HepG2 (cell line): ENCODE measurements at regions not wholly inside any gene's neighbourhood (a gene's known extent, or its start where the extent isn't known, plus 50 kb on each side); places are given as distances from the start of the nearest gene placed in this dataset.
A peak's percentile ranks its signal among the peaks of the same experiment; 100 is the strongest.

Source experiments
- ATAC-seq: fragments of 200-7000 bp; cut with Tn5 transposase; 3 replicates; pipeline ENCODE4 v1.9.1; 2020; ENCODE audit warnings: mild to moderate bottlenecking, moderate library complexity
- BruUV-seq: library from RNA; stranded (reverse); fragments of 400-500 nt; replicated peaks from 2 replicates; lab custom pipeline; 2021; lab: Mats Ljungman, UMichigan
- CTCF ChIA-PET: fragments of 300-600 bp; formaldehyde crosslinking; extraction: SDS; loops from one replicate; lab custom pipeline; 2021; ENCODE audit warnings: low total read pairs, inconsistent platforms, low intra/inter-chr PET ratio; lab: Yijun Ruan, JAX
- POLR2A ChIA-PET: fragments of 350-600 bp; sonication (Branson Sonifier 250); formaldehyde crosslinking; loops from one replicate; lab custom pipeline; 2020; ENCODE audit warnings: antibody characterized with exemption, inconsistent platforms; lab: Yijun Ruan, JAX
- DNase-seq: peaks from one replicate; pipeline ENCODE4 v3.0.0-alpha.2; 2015; ENCODE audit warnings: low spot score
- FAIRE-seq: peaks from 3 replicates; lab custom pipeline; 2011; peaks lifted over from hg19 to GRCh38; lab: Jason Lieb, UNC
- H2AFZ ChIP-seq: one replicate; pipeline ENCODE4 v1.6.1; 2011; ENCODE audit warnings: low read length, inconsistent platforms
- H3K27ac ChIP-seq: fragments of 300-600 bp; 3 replicates; pipeline ENCODE4 v1.8.0; 2011; ENCODE audit warnings: mixed run types, mild to moderate bottlenecking, mixed read lengths, low read length, inconsistent platforms; ENCODE audit not compliant: insufficient read depth; ENCODE audit errors: extremely low read length
- H3K27me3 ChIP-seq, 2 experiments: fragments of 200-600 bp in 1 of 2; 2 replicates in 1 of 2; 3 replicates in 1 of 2; pipeline versions ENCODE4 v1.6.0 to v1.8.0; 2011; ENCODE audit warnings: low read length in 2 of 2, mild to moderate bottlenecking in 2 of 2, moderate library complexity in 2 of 2, inconsistent platforms in 1 of 2; ENCODE audit not compliant: insufficient read depth in 2 of 2, control insufficient read depth in 1 of 2
- H3K36me3 ChIP-seq, 2 experiments: fragments of 200-600 bp in 1 of 2; replicated peaks in 1 of 2; 2 replicates in 1 of 2; 3 replicates in 1 of 2; pipeline versions ENCODE4 v1.5.1 to v1.8.0; 2011; ENCODE audit warnings: low read length in 2 of 2, inconsistent platforms in 1 of 2; ENCODE audit not compliant: insufficient read depth in 2 of 2, control insufficient read depth in 1 of 2
- H3K4me1 ChIP-seq: 2 replicates; pipeline ENCODE4 v1.5.1; 2012; ENCODE audit warnings: low read length, inconsistent platforms; ENCODE audit not compliant: insufficient read depth
- H3K4me2 ChIP-seq: 2 replicates; pipeline ENCODE4 v1.6.0; 2011; ENCODE audit warnings: low read depth, low read length, inconsistent platforms
- H3K4me3 ChIP-seq, 3 experiments: fragments of 200-600 bp in 1 of 3; sonication (generic), shearing (Covaris generic) in 1 of 3; replicated peaks in 1 of 3; 2 replicates each; pipeline ENCODE4 v1.5.1; 2011 to 2016; ENCODE audit warnings: low read length in 3 of 3, inconsistent platforms in 2 of 3, low read depth in 2 of 3, mild to moderate bottlenecking in 2 of 3, control low read depth in 1 of 3, mixed read lengths in 1 of 3; ENCODE audit not compliant: insufficient read depth in 1 of 3
- H3K79me2 ChIP-seq: one replicate; pipeline ENCODE4 v1.6.1; 2011; ENCODE audit warnings: low read length, inconsistent platforms; ENCODE audit not compliant: insufficient read depth
- H3K9ac ChIP-seq: 2 replicates; pipeline ENCODE4 v1.6.0; 2011; ENCODE audit warnings: mild to moderate bottlenecking, low read depth, low read length, inconsistent platforms; ENCODE audit not compliant: insufficient read depth
- H3K9me3 ChIP-seq: 2 replicates; pipeline ENCODE4 v1.5.1; 2012; ENCODE audit warnings: mild to moderate bottlenecking, low read length
- H4K20me1 ChIP-seq: 2 replicates; pipeline ENCODE4 v1.6.0; 2011; ENCODE audit warnings: inconsistent platforms, mild to moderate bottlenecking, low read length, moderate library complexity; ENCODE audit not compliant: insufficient read depth
- CEBPG ChIP-seq: IDR thresholded peaks from 2 replicates; pipeline ENCODE4 v1.6.1; 2016
- DMAP1 ChIP-seq: IDR thresholded peaks from 2 replicates; pipeline ENCODE4 v1.6.1; 2016
- HMGA1 ChIP-seq: sonication (generic); formaldehyde crosslinking; conservative IDR thresholded peaks from 2 replicates; pipeline ENCODE4 v1.4.0; 2020; ENCODE audit warnings: missing genetic modification reagents
- MAFF ChIP-seq: IDR thresholded peaks from 2 replicates; pipeline ENCODE4 v1.6.1; 2011; ENCODE audit warnings: low read depth, low read length, improper control_type of control experiment
- MAFK ChIP-seq, 2 experiments: IDR thresholded peaks in 1 of 2; conservative IDR thresholded peaks in 1 of 2; 2 replicates each; pipeline ENCODE4 v1.6.1; 2011; ENCODE audit warnings: improper control_type of control experiment in 2 of 2, low read length in 2 of 2
- PHF21A ChIP-seq: sonication (generic); formaldehyde crosslinking; IDR thresholded peaks from 2 replicates; pipeline ENCODE4 v1.5.0; 2020; ENCODE audit warnings: mild to moderate bottlenecking, missing genetic modification reagents
- RAD21 ChIP-seq: fragments of 450-650 bp; formaldehyde crosslinking; IDR thresholded peaks from 2 replicates; pipeline ENCODE4 v1.5.0; 2020; ENCODE audit warnings: mild to moderate bottlenecking
- RFXANK ChIP-seq: IDR thresholded peaks from 2 replicates; pipeline ENCODE4 v1.6.1; 2016
- ZFX ChIP-seq: sonication (generic); formaldehyde crosslinking; IDR thresholded peaks from 2 replicates; pipeline ENCODE4 v1.4.0; 2020; ENCODE audit warnings: mild to moderate bottlenecking, low read depth, missing genetic modification reagents, moderate library complexity
- ZNF136 ChIP-seq: sonication (generic); formaldehyde crosslinking; IDR thresholded peaks from 2 replicates; pipeline ENCODE4 v1.8.1; 2022; ENCODE audit warnings: low read depth, mild to moderate bottlenecking, moderate library complexity, missing genetic modification reagents
- ZNF230 ChIP-seq: sonication (generic); formaldehyde crosslinking; IDR thresholded peaks from 2 replicates; pipeline ENCODE4 v1.4.0; 2020; ENCODE audit warnings: mild to moderate bottlenecking, missing genetic modification reagents
- ZNF441 ChIP-seq: sonication (generic); formaldehyde crosslinking; IDR thresholded peaks from 2 replicates; pipeline ENCODE4 v1.7.0; 2021; ENCODE audit warnings: missing genetic modification reagents, borderline replicate concordance
- ZNF547 ChIP-seq: sonication (generic); formaldehyde crosslinking; IDR thresholded peaks from 2 replicates; pipeline ENCODE4 v1.5.1; 2020; ENCODE audit warnings: mild to moderate bottlenecking, missing genetic modification reagents
- ZSCAN9 ChIP-seq: IDR thresholded peaks from 2 replicates; pipeline ENCODE4 v1.6.1; 2016; ENCODE audit warnings: borderline replicate concordance
- WGBS: methylation state at CpG from one replicate; pipeline ENCODE4 v1.1.6; 2017; ENCODE audit warnings: low lambda C conversion rate; 5-methylcytosine and 5-hydroxymethylcytosine counted together
- in situ Hi-C: cut with HindIII; loops from 2 replicates; pipeline ENCODE4 v1.10.0; 2017; ENCODE audit warnings: low pct_unique_long_range_greater_than_20kb; ENCODE audit not compliant: extremely low pct_ligation_motif_present
- intact Hi-C: fragments of 100-400 bp; cut with micrococcal nuclease; formaldehyde crosslinking; loops from one replicate; pipeline ENCODE4 v1.10.0; 2022; ENCODE audit not compliant: unreplicated experiment
- TF ChIP-seq, protein P1 (sequence below): sonication (generic); formaldehyde crosslinking; IDR thresholded peaks from 2 replicates; pipeline ENCODE4 v1.4.0; 2020; ENCODE audit warnings: missing genetic modification reagents
- TF ChIP-seq, protein P2 (sequence below): sonication (generic); formaldehyde crosslinking; IDR thresholded peaks from 2 replicates; pipeline ENCODE4 v1.4.0; 2020; ENCODE audit warnings: missing genetic modification reagents; ENCODE audit errors: not compliant biosample characterization

DNA sequence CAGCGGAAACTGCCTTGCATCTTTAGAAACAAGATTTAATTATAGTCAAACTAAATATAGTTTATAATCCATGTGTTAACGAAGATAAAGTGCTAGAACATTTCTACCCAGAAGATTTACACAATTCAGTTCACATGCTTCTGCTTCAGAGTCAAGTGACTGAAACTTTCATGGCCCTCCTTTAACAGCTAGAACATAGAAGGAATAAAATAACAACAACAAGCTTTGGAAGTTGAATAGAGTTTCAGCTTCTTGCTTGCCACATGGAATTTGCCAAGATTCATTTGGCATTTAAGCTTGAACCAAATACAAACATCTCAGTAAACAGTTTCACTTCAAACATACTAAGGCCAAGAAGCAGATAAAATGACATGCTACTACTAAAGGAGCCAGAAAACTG, 676.3 kb upstream of the ANO3 start (continued):
- TF ChIP-seq ZNF136 (no peak), HMGA1 (CRISPR knock-in tag) (no peak), ZFX (CRISPR knock-in tag) (no peak), RAD21 (CRISPR knock-in tag) (no peak), ZNF230 (CRISPR knock-in tag) (no peak), RFXANK (no peak), ZNF547 (CRISPR knock-in tag) (no peak)
- TF ChIP-seq, protein P1, sequence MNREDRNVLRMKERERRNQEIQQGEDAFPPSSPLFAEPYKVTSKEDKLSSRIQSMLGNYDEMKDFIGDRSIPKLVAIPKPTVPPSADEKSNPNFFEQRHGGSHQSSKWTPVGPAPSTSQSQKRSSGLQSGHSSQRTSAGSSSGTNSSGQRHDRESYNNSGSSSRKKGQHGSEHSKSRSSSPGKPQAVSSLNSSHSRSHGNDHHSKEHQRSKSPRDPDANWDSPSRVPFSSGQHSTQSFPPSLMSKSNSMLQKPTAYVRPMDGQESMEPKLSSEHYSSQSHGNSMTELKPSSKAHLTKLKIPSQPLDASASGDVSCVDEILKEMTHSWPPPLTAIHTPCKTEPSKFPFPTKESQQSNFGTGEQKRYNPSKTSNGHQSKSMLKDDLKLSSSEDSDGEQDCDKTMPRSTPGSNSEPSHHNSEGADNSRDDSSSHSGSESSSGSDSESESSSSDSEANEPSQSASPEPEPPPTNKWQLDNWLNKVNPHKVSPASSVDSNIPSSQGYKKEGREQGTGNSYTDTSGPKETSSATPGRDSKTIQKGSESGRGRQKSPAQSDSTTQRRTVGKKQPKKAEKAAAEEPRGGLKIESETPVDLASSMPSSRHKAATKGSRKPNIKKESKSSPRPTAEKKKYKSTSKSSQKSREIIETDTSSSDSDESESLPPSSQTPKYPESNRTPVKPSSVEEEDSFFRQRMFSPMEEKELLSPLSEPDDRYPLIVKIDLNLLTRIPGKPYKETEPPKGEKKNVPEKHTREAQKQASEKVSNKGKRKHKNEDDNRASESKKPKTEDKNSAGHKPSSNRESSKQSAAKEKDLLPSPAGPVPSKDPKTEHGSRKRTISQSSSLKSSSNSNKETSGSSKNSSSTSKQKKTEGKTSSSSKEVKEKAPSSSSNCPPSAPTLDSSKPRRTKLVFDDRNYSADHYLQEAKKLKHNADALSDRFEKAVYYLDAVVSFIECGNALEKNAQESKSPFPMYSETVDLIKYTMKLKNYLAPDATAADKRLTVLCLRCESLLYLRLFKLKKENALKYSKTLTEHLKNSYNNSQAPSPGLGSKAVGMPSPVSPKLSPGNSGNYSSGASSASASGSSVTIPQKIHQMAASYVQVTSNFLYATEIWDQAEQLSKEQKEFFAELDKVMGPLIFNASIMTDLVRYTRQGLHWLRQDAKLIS (CRISPR knock-in tag): no peak

DNA sequence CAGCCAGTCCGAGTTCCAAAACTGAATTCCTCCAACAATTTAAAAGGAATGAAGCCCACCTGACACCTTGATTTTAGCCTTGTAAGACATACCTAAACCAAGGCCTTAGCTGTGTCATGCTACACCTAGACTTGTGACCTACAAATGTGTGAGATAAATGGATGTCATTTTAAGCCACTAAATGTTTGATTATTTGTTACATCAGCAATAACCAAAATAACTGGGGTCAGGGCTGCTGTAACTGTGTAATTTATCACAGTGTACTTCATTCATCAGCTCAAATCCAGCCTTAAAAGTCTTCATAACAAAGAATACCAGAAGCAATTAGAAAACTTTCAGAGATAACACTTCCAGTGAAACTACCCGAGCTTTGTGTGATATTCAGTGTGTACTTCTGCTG, 673.0 kb upstream of the ANO3 start:
- H2AFZ ChIP-seq: no peak overlapping the region
- DNase-seq (no peak), FAIRE-seq (no peak), ATAC-seq (no peak)
- no peaks in the 10 kb centered on the region for H3K27me3 ChIP-seq
- no peak for TF ChIP-seq DMAP1 (CRISPR knock-in tag)
- no peak for TF ChIP-seq PHF21A
- TF ChIP-seq MAFF: peak; percentile 40
- TF ChIP-seq, protein P2, sequence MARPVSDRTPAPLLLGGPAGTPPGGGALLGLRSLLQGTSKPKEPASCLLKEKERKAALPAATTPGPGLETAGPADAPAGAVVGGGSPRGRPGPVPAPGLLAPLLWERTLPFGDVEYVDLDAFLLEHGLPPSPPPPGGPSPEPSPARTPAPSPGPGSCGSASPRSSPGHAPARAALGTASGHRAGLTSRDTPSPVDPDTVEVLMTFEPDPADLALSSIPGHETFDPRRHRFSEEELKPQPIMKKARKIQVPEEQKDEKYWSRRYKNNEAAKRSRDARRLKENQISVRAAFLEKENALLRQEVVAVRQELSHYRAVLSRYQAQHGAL: no peak
- no peak for TF ChIP-seq ZSCAN9 (CRISPR knock-in tag)
- TF ChIP-seq MAFK (conservative IDR thresholded peaks at IDR 0.05 in 1 of 2, IDR thresholded peaks at IDR 0.05 in 1 of 2; ENCODE audit: low read length in 2 of 2): peak in 1 of 2 experiments; percentile 54; a peak in 3 of 4 replicates
- no peak for TF ChIP-seq CEBPG (CRISPR knock-in tag)
- no peak for TF ChIP-seq ZNF441 (CRISPR knock-in tag)
- H3K4me3 ChIP-seq: no peak overlapping the region
- no peaks in the 10 kb centered on the region for H3K79me2 ChIP-seq
- in situ Hi-C loops (no loop called here), intact Hi-C loops (no loop called here)
- CTCF ChIA-PET: no interaction called here
- no peaks in the 10 kb centered on the region for H3K36me3 ChIP-seq
- 0% methylated on average over 2 of the region's 2 CpGs for WGBS
- POLR2A ChIA-PET: no interaction called here
- no peak overlapping the region for H3K9ac ChIP-seq
- no peaks in the 10 kb centered on the region for H4K20me1 ChIP-seq
- no TSS peak for BruUV-seq
- no peak overlapping the region for H3K27ac ChIP-seq
- H3K4me2 ChIP-seq: no peak overlapping the region
- H3K4me1 ChIP-seq: no peaks in the 10 kb centered on the region
- no peaks in the 10 kb centered on the region for H3K9me3 ChIP-seq
